GM23338 (cell line): ENCODE measurements at regions not wholly inside any gene's neighbourhood (a gene's known extent, or its start where the extent isn't known, plus 50 kb on each side); places are given as distances from the start of the nearest gene placed in this dataset.

Experiments
- CREB1 ChIP-seq: fragments of 250-450 bp; sonication (Bioruptor Pico); IDR thresholded peaks from 2 replicates; pipeline ENCODE4 v1.5.0; 2020; ENCODE audit warnings: low read depth, mild to moderate bottlenecking, moderate library complexity
- EZH2 ChIP-seq: fragments of 200-600 bp; sonication (generic); IDR thresholded peaks from one replicate; pipeline ENCODE4 v1.8.0; 2017; ENCODE audit warnings: antibody characterized with exemption, mild to moderate bottlenecking, low read depth; ENCODE audit not compliant: unreplicated experiment
- EZH2phosphoT487 ChIP-seq: fragments of 200-600 bp; sonication (generic); IDR thresholded peaks from one replicate; pipeline ENCODE4 v1.8.1; 2018; ENCODE audit warnings: antibody characterized with exemption; ENCODE audit not compliant: unreplicated experiment
- JUNB ChIP-seq: IDR thresholded peaks from one replicate; pipeline ENCODE4 v1.6.1; 2016; ENCODE audit warnings: antibody characterized with exemption; ENCODE audit not compliant: unreplicated experiment
- POLR2AphosphoS5 ChIP-seq: IDR thresholded peaks from 2 replicates; pipeline ENCODE4 v1.6.1; 2016; ENCODE audit warnings: antibody characterized with exemption, low read depth
- STAT1 ChIP-seq: IDR thresholded peaks from one replicate; pipeline ENCODE4 v1.6.1; 2016; ENCODE audit warnings: antibody characterized with exemption; ENCODE audit not compliant: unreplicated experiment
- ZNF114 ChIP-seq: fragments of 250-450 bp; sonication (Bioruptor Pico); IDR thresholded peaks from 2 replicates; pipeline ENCODE4 v1.5.0; 2020; ENCODE audit warnings: mild to moderate bottlenecking, moderate library complexity
- ZNF331 ChIP-seq: fragments of 250-450 bp; sonication (Bioruptor Pico); IDR thresholded peaks from 2 replicates; pipeline ENCODE4 v1.5.0; 2020; ENCODE audit warnings: low read depth, mild to moderate bottlenecking, moderate library complexity
- TF ChIP-seq, protein P1 (sequence below), 2 experiments: fragments of 200-600 bp in 1 of 2; sonication (generic) in 1 of 2; conservative IDR thresholded peaks; 2 replicates each; pipeline versions ENCODE4 v1.5.1 to v1.6.1; 2016 to 2017; ENCODE audit warnings: antibody characterized with exemption in 2 of 2, low read depth in 2 of 2, mild to moderate bottlenecking in 2 of 2, moderate library complexity in 1 of 2
- TF ChIP-seq, protein P2 (sequence below): fragments of 250-450 bp; sonication (Bioruptor Pico); IDR thresholded peaks from 2 replicates; pipeline ENCODE4 v1.5.0; 2020; ENCODE audit warnings: mild to moderate bottlenecking, moderate library complexity
- TF ChIP-seq, protein P3 (sequence below): IDR thresholded peaks from one replicate; pipeline ENCODE4 v1.6.1; 2018; ENCODE audit warnings: antibody characterized with exemption; ENCODE audit not compliant: unreplicated experiment

DNA sequence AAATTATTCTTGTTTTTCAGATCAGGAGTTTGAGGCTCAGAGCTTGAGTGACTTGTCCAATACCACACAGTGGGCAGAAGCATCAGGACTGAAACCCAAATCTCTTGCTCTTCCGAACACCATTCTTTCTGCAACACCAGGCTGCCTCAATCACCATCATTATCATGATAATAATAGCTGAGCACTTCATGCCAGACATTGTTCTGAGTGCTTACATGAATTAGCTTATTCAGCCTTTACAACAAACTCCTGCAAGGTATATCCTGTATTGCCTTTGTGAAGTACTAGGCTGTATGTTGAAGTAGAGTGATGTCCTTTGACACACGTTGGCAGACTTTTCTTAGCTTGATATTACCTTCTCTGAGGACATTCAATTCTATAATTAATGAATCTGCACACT, 257.4 kb upstream of the ATP2B1 start:
- TF ChIP-seq POLR2AphosphoS5 (no peak), EZH2phosphoT487 (no peak), EZH2 (no peak), CREB1 (no peak), STAT1 (no peak), ZNF114 (CRISPR knock-in tag) (no peak), ZNF331 (CRISPR knock-in tag) (no peak), JUNB (no peak)
- TF ChIP-seq, protein P1, sequence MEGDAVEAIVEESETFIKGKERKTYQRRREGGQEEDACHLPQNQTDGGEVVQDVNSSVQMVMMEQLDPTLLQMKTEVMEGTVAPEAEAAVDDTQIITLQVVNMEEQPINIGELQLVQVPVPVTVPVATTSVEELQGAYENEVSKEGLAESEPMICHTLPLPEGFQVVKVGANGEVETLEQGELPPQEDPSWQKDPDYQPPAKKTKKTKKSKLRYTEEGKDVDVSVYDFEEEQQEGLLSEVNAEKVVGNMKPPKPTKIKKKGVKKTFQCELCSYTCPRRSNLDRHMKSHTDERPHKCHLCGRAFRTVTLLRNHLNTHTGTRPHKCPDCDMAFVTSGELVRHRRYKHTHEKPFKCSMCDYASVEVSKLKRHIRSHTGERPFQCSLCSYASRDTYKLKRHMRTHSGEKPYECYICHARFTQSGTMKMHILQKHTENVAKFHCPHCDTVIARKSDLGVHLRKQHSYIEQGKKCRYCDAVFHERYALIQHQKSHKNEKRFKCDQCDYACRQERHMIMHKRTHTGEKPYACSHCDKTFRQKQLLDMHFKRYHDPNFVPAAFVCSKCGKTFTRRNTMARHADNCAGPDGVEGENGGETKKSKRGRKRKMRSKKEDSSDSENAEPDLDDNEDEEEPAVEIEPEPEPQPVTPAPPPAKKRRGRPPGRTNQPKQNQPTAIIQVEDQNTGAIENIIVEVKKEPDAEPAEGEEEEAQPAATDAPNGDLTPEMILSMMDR (conservative IDR thresholded peaks at IDR 0.05; ENCODE audit: low read depth in 2 of 2): no peak
- TF ChIP-seq, protein P2, sequence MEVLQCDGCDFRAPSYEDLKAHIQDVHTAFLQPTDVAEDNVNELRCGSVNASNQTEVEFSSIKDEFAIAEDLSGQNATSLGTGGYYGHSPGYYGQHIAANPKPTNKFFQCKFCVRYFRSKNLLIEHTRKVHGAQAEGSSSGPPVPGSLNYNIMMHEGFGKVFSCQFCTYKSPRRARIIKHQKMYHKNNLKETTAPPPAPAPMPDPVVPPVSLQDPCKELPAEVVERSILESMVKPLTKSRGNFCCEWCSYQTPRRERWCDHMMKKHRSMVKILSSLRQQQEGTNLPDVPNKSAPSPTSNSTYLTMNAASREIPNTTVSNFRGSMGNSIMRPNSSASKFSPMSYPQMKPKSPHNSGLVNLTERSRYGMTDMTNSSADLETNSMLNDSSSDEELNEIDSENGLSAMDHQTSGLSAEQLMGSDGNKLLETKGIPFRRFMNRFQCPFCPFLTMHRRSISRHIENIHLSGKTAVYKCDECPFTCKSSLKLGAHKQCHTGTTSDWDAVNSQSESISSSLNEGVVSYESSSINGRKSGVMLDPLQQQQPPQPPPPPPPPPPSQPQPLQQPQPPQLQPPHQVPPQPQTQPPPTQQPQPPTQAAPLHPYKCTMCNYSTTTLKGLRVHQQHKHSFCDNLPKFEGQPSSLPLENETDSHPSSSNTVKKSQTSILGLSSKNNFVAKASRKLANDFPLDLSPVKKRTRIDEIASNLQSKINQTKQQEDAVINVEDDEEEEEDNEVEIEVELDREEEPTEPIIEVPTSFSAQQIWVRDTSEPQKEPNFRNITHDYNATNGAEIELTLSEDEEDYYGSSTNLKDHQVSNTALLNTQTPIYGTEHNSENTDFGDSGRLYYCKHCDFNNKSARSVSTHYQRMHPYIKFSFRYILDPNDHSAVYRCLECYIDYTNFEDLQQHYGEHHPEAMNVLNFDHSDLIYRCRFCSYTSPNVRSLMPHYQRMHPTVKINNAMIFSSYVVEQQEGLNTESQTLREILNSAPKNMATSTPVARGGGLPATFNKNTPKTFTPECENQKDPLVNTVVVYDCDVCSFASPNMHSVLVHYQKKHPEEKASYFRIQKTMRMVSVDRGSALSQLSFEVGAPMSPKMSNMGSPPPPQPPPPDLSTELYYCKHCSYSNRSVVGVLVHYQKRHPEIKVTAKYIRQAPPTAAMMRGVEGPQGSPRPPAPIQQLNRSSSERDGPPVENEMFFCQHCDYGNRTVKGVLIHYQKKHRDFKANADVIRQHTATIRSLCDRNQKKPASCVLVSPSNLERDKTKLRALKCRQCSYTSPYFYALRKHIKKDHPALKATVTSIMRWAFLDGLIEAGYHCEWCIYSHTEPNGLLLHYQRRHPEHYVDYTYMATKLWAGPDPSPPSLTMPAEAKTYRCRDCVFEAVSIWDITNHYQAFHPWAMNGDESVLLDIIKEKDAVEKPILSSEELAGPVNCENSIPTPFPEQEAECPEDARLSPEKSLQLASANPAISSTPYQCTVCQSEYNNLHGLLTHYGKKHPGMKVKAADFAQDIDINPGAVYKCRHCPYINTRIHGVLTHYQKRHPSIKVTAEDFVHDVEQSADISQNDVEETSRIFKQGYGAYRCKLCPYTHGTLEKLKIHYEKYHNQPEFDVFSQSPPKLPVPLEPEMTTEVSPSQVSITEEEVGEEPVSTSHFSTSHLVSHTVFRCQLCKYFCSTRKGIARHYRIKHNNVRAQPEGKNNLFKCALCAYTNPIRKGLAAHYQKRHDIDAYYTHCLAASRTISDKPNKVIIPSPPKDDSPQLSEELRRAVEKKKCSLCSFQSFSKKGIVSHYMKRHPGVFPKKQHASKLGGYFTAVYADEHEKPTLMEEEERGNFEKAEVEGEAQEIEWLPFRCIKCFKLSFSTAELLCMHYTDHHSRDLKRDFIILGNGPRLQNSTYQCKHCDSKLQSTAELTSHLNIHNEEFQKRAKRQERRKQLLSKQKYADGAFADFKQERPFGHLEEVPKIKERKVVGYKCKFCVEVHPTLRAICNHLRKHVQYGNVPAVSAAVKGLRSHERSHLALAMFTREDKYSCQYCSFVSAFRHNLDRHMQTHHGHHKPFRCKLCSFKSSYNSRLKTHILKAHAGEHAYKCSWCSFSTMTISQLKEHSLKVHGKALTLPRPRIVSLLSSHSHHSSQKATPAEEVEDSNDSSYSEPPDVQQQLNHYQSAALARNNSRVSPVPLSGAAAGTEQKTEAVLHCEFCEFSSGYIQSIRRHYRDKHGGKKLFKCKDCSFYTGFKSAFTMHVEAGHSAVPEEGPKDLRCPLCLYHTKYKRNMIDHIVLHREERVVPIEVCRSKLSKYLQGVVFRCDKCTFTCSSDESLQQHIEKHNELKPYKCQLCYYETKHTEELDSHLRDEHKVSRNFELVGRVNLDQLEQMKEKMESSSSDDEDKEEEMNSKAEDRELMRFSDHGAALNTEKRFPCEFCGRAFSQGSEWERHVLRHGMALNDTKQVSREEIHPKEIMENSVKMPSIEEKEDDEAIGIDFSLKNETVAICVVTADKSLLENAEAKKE (CRISPR knock-in tag): peak; percentile 63; the same call in 1 of the 2 replicates
- TF ChIP-seq, protein P3, sequence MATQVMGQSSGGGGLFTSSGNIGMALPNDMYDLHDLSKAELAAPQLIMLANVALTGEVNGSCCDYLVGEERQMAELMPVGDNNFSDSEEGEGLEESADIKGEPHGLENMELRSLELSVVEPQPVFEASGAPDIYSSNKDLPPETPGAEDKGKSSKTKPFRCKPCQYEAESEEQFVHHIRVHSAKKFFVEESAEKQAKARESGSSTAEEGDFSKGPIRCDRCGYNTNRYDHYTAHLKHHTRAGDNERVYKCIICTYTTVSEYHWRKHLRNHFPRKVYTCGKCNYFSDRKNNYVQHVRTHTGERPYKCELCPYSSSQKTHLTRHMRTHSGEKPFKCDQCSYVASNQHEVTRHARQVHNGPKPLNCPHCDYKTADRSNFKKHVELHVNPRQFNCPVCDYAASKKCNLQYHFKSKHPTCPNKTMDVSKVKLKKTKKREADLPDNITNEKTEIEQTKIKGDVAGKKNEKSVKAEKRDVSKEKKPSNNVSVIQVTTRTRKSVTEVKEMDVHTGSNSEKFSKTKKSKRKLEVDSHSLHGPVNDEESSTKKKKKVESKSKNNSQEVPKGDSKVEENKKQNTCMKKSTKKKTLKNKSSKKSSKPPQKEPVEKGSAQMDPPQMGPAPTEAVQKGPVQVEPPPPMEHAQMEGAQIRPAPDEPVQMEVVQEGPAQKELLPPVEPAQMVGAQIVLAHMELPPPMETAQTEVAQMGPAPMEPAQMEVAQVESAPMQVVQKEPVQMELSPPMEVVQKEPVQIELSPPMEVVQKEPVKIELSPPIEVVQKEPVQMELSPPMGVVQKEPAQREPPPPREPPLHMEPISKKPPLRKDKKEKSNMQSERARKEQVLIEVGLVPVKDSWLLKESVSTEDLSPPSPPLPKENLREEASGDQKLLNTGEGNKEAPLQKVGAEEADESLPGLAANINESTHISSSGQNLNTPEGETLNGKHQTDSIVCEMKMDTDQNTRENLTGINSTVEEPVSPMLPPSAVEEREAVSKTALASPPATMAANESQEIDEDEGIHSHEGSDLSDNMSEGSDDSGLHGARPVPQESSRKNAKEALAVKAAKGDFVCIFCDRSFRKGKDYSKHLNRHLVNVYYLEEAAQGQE: no peak
